SJCRH30 (cell line): ENCODE measurements at regions not wholly inside any gene's neighbourhood (a gene's known extent, or its start where the extent isn't known, plus 50 kb on each side); places are given as distances from the start of the nearest gene placed in this dataset.

Source experiments
- DNase-seq, 2 experiments: peaks; one replicate each; pipeline ENCODE4 v3.0.0-alpha.2; 2015 to 2020
- H3K27ac ChIP-seq: fragments of 250-450 bp; sonication (Bioruptor Pico); 2 replicates; pipeline ENCODE4 v1.5.1; 2020; ENCODE audit warnings: mild to moderate bottlenecking, moderate library complexity
- H3K27me3 ChIP-seq: fragments of 250-450 bp; sonication (Bioruptor Pico); 2 replicates; pipeline ENCODE4 v1.5.1; 2020; ENCODE audit warnings: mild to moderate bottlenecking, moderate library complexity
- H3K36me3 ChIP-seq: fragments of 250-450 bp; sonication (Bioruptor Pico); 2 replicates; pipeline ENCODE4 v1.5.1; 2020; ENCODE audit warnings: mild to moderate bottlenecking, moderate library complexity
- H3K4me1 ChIP-seq: fragments of 250-450 bp; sonication (Bioruptor Pico); 2 replicates; pipeline ENCODE4 v1.5.1; 2020; ENCODE audit warnings: mild to moderate bottlenecking, moderate library complexity
- H3K4me3 ChIP-seq: fragments of 250-450 bp; sonication (Bioruptor Pico); 2 replicates; pipeline ENCODE4 v1.5.1; 2020; ENCODE audit warnings: mild to moderate bottlenecking, moderate library complexity
- H3K9me3 ChIP-seq: fragments of 250-450 bp; sonication (Bioruptor Pico); replicated peaks from 2 replicates; pipeline ENCODE4 v1.5.1; 2020; ENCODE audit warnings: mild to moderate bottlenecking, moderate library complexity

DNA sequence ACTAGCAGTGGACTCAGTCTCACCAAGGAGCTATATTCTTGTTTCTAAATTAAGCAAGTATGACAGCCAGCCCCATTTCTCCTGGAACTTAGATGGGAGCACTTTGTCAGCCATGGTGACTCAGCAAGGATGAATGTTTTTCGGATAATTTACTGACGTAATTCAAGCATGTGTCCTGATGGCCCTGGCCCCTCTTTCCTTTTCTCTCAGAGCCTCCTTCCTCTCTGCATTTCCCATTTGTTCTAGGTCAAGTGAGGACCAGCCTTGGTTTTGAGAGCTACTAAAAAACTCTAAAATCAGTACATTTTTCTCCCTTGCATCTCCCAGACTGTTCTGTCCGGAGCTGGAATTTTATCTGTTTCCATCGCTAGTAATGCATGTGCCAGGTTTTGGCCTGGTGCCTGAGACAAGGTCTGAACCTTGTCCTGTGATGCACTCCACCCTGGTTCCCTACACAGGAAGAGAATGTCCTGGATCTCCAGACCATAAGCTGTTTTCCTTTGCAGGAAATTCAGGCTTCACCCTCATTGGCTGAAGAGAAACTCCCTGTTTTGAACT lies 256.6 kb upstream of the ROPN1 start:
- H3K36me3 ChIP-seq: no peaks in the 10 kb centered on the region

DNA sequence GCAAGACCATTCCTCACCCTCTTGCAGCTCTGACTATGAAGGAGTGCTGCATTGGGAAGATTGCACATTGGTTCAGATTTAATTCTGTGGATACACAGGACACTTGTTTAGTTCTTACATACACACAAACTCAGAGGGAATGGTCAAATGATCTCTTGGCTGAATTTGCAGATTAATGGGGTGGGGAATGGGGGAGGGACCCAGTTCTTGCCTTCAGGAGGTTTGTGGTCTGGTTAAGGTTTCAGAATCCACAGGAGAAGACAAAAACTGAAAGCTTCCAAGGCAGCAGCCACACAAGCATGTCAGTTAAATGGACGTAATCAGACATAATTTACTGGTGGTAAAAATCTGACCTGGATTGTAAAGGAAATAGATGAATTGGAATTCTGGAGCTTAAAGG lies 257.1 kb upstream of the ROPN1 start:
- peak overlapping the region; percentile 20 for H3K27ac ChIP-seq
- no peaks in the 10 kb centered on the region for H3K9me3 ChIP-seq
- no peak for DNase-seq
- H3K4me1 ChIP-seq: peaks cover 5% of the 10 kb centered on the region; the same call in 1 of the 2 replicates
- H3K36me3 ChIP-seq: no peaks in the 10 kb centered on the region
- H3K27me3 ChIP-seq: no peaks in the 10 kb centered on the region
- no peak overlapping the region for H3K4me3 ChIP-seq

More for the DNA sequence above, 256.6 kb upstream of the ROPN1 start:
- DNase-seq: peak in 1 of 2 experiments; percentile 34
- Histone ChIP-seq H3K27me3 (no peaks in the 10 kb centered on the region), H3K4me3 (no peak overlapping the region), H3K9me3 (no peaks in the 10 kb centered on the region), H3K4me1 (peaks cover 5% of the 10 kb centered on the region; the same call in 1 of the 2 replicates), H3K27ac (peak overlapping the region; percentile 20)

- no peaks in the 10 kb centered on the region for H3K9me3 ChIP-seq
- peaks cover 5% of the 10 kb centered on the region; the same call in 1 of the 2 replicates for H3K4me1 ChIP-seq
- H3K4me3 ChIP-seq: no peak overlapping the region
- no peaks in the 10 kb centered on the region for H3K27me3 ChIP-seq
- no peaks in the 10 kb centered on the region for H3K36me3 ChIP-seq
- H3K27ac ChIP-seq: no peak overlapping the region
- no peak for DNase-seq
Measured at GRCh38 chr3:124250053-124250452, 258.1 kb upstream of the ROPN1 start.

- no peak overlapping the region for H3K4me3 ChIP-seq
- H3K27ac ChIP-seq: no peak overlapping the region
- peaks cover 42% of the 10 kb centered on the region for H3K4me1 ChIP-seq
- no peaks in the 10 kb centered on the region for H3K27me3 ChIP-seq
- no peaks in the 10 kb centered on the region for H3K36me3 ChIP-seq
- DNase-seq: no peak
- H3K9me3 ChIP-seq: no peaks in the 10 kb centered on the region
Measured at GRCh38 chr3:124256156-124256555, 264.2 kb upstream of the ROPN1 start.

DNA sequence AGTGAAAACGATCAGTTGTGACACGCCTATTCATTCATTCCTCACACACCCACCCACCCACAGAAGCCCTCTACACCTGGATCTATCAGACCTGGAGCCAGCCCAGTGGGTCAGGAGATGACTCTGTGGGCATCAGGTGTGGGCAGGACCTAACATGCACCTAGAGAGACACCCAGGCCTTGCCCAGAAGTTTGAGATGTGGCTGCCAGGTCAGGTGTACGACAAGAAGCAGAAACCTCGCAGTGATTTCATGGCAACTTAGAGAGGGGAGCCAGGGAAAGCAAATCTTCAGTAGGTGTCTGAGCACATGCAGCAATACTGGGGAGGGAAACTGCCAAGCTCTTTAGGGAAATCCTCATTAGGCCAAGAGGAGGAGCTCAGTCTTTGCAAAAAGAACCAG lies 264.7 kb upstream of the ROPN1 start:
- H3K27me3 ChIP-seq: no peaks in the 10 kb centered on the region
- DNase-seq: no peak
- peaks cover 46% of the 10 kb centered on the region for H3K4me1 ChIP-seq
- no peaks in the 10 kb centered on the region for H3K36me3 ChIP-seq
- no peak overlapping the region for H3K27ac ChIP-seq
- H3K4me3 ChIP-seq: no peak overlapping the region
- H3K9me3 ChIP-seq: no peaks in the 10 kb centered on the region

DNA sequence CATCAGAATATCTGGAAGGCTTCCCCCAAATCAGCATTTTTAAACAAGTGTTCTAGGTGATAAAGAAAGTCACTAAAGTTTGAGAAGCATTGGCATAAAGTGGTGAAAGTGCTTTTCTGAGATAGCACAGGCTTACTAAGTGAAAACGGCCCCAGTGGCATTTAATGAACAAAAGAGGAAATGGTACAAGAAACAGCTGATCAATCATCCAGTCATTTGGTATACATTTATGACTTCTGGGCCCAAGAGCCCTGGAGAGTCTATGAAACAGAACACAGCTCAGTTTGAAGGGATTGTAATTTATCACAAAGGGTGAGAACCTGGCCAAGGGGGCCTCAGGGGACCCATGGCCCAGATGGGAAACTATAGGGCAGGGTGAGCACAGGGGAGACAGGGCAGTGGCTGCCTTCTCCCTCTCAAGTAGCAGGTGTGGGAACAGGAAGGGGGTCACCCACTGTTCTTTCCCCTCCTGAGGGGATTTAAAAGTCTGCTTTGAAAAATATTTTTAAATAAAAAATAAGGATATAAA lies 265.5 kb upstream of the ROPN1 start:
- H3K27me3 ChIP-seq: no peaks in the 10 kb centered on the region
- no peak overlapping the region for H3K4me3 ChIP-seq
- no peak for DNase-seq
- H3K27ac ChIP-seq: peak overlapping the region; percentile 0; the same call in 1 of the 2 replicates
- H3K9me3 ChIP-seq: no peaks in the 10 kb centered on the region
- peaks cover 47% of the 10 kb centered on the region for H3K4me1 ChIP-seq
- H3K36me3 ChIP-seq: no peaks in the 10 kb centered on the region

- DNase-seq: peak; percentile 72 to 80
- H3K4me1 ChIP-seq: peaks cover 52% of the 10 kb centered on the region
- peak overlapping the region; percentile 44 for H3K27ac ChIP-seq
- H3K4me3 ChIP-seq: no peak overlapping the region
- H3K36me3 ChIP-seq: no peaks in the 10 kb centered on the region
- H3K9me3 ChIP-seq: no peaks in the 10 kb centered on the region
- no peaks in the 10 kb centered on the region for H3K27me3 ChIP-seq
Measured at GRCh38 chr3:124258057-124258500, 266.2 kb upstream of the ROPN1 start.

DNA sequence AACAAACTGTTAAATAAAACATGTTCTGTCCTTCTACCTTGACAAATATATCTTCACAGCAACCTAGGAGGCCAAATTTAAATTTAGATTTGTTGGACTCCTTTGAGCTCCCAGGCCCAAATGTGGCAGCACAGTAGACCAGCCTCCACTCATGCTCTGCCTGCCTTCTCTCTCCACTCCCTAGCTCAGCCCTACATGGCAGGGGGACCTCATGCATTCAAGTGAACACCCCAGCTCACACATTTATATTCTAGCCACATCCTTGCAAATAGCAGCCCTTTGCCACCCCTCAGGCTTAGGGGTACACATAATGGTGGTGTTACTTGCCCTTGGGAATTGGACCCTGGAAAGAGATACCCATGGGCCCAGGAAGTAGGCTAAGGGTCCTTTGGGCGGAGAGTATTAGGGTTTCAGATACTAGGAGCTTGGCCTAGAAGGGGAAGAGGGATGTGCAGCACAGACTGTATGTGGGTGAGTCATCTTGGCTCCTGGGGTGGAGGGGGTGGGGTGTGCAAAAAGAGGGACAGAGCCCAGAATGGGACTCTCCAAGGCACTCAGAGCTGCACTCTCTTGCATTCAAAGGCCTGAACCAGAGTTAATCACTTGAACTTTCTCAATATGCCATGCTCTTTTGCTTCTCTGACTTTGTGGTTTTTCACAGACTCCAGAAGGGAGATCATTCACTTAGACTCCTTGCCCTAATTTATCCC lies 268.4 kb upstream of the ROPN1 start:
- Histone ChIP-seq H3K27me3 (no peaks in the 10 kb centered on the region), H3K27ac (no peak overlapping the region), H3K36me3 (no peaks in the 10 kb centered on the region), H3K4me3 (no peak overlapping the region), H3K9me3 (no peaks in the 10 kb centered on the region), H3K4me1 (peaks cover 54% of the 10 kb centered on the region)
- peak; percentile 50 to 55 for DNase-seq

DNA sequence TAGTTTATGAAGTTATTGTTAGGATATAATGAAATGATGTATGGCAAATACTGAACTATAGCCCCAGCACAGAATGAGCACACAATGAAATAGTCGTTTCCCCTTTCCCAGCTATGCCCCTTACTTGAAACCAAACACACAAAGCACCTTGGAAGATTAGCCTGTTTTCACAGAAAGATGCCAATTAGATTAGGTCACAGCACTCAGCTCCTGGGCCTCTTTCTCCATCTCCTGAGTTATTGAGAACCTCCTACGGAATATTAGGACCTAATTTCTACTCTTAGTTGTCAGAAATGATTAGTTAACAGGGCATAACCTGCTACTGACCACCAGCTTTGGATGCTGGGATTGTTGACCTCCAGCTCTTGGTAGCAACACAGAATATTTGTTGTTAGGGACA lies 269.4 kb upstream of the ROPN1 start:
- Histone ChIP-seq H3K9me3 (no peaks in the 10 kb centered on the region), H3K27ac (no peak overlapping the region), H3K4me3 (no peak overlapping the region), H3K36me3 (no peaks in the 10 kb centered on the region), H3K4me1 (peaks cover 57% of the 10 kb centered on the region), H3K27me3 (no peaks in the 10 kb centered on the region)
- DNase-seq: no peak

DNA sequence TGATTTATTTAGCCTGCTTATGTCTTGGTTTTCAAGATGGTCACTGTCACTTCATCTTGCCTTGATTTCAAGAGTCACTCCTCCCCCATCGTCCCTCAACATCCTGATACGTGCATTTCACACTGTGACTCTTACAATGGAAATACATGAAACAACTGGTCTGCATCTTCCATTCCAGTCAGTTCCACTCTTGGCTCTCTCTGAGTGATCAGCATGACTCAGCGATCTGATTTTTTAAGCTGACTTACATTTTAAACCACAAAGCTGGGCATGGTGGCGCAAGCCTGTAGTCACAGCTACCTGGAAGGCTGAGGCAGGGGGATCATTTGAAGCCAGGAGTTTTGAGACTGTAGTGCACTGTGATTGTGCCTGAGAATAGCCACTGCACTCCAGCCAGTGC lies 271.2 kb upstream of the ROPN1 start:
- Histone ChIP-seq H3K4me3 (no peak overlapping the region), H3K9me3 (no peaks in the 10 kb centered on the region), H3K4me1 (peaks cover 50% of the 10 kb centered on the region), H3K36me3 (no peaks in the 10 kb centered on the region), H3K27ac (no peak overlapping the region), H3K27me3 (no peaks in the 10 kb centered on the region)
- peak; percentile 34 to 56 for DNase-seq

- DNase-seq: no peak
- H3K27me3 ChIP-seq: no peaks in the 10 kb centered on the region
Measured at GRCh38 chr3:124264346-124264745, 272.4 kb upstream of the ROPN1 start.

GRCh38 chr3:124266487-124266886 lies 274.6 kb upstream of the ROPN1 start:
- Histone ChIP-seq H3K36me3 (no peaks in the 10 kb centered on the region), H3K9me3 (no peaks in the 10 kb centered on the region), H3K4me3 (no peak overlapping the region), H3K27ac (no peak overlapping the region), H3K4me1 (peaks cover 35% of the 10 kb centered on the region), H3K27me3 (no peaks in the 10 kb centered on the region)
- peak; percentile 94 to 97 for DNase-seq

More at GRCh38 chr3:124264346-124264745, 272.4 kb upstream of the ROPN1 start:
- Histone ChIP-seq H3K27ac (no peak overlapping the region), H3K36me3 (no peaks in the 10 kb centered on the region), H3K9me3 (no peaks in the 10 kb centered on the region), H3K4me1 (peaks cover 43% of the 10 kb centered on the region), H3K4me3 (no peak overlapping the region)

GRCh38 chr3:124267406-124267805 lies 275.5 kb upstream of the ROPN1 start:
- Histone ChIP-seq H3K36me3 (no peaks in the 10 kb centered on the region), H3K27ac (no peak overlapping the region), H3K9me3 (no peaks in the 10 kb centered on the region), H3K4me3 (no peak overlapping the region), H3K27me3 (no peaks in the 10 kb centered on the region), H3K4me1 (peaks cover 39% of the 10 kb centered on the region)
- DNase-seq: no peak

GRCh38 chr3:124268355-124268754 lies 276.4 kb upstream of the ROPN1 start:
- H3K4me1 ChIP-seq: peaks cover 38% of the 10 kb centered on the region
- no peaks in the 10 kb centered on the region for H3K9me3 ChIP-seq
- no peak overlapping the region for H3K27ac ChIP-seq
- no peak for DNase-seq
- H3K4me3 ChIP-seq: no peak overlapping the region
- no peaks in the 10 kb centered on the region for H3K36me3 ChIP-seq
- H3K27me3 ChIP-seq: no peaks in the 10 kb centered on the region

DNA sequence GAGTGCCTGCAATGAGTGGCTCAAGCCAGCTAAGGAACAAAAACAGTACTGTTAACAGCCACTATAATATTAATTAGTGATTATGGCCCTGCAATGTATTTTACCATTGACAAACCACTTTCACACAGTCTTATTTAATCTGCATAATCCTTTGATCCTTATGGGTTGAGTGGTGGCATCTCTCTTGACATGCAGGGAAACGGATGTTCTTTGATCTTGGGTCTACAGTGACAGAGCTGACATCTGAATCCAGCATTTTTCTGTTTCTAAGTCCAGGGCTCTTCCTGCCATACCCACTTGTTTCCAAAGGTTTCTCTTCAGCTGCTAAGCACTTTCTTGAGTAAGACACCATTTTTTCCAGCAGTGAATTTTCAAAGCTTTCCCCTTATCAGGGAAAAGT lies 277.7 kb upstream of the ROPN1 start:
- no peak for DNase-seq
- Histone ChIP-seq H3K4me3 (no peak overlapping the region), H3K27me3 (no peaks in the 10 kb centered on the region), H3K36me3 (no peaks in the 10 kb centered on the region), H3K4me1 (peaks cover 38% of the 10 kb centered on the region), H3K27ac (no peak overlapping the region), H3K9me3 (no peaks in the 10 kb centered on the region)
